ENCODE measurements at regions not wholly inside any gene's neighbourhood (a gene's known extent, or its start where the extent isn't known, plus 50 kb on each side); places are given as distances from the start of the nearest gene placed in this dataset.

DNA sequence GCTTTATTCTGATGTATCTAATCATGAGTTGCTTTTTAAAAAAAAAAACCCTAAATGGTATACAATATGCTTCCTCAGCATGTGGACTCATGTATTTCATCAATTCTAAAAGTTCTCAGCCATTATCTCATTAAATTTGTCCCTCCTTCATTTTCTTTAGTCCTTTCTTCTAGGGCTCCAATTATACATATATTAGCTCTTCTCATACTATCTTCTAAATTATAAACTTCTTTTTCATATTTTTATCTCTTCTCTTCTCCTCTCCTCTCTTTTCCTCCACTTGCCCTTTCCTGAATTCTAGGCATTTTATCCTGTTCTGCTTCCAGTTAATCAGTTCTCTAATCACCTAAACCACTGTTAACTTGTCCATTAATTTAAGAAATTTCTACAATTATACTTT lies 55.0 kb upstream of the IL33 start:
- Histone ChIP-seq H3K9me3 (peaks cover 0 to 33% (median 19%) of the 10 kb centered on the region in 4 donors), H3K4me3 (no peak overlapping the region), H3K36me3 (no peaks in the 10 kb centered on the region), H3K27ac (replicated peaks in 1 of 4) (no peak overlapping the region), H3K4me1 (no peaks in the 10 kb centered on the region), H3K27me3 (no peaks in the 10 kb centered on the region)
- no peak for TF ChIP-seq POLR2AphosphoS5 (IDR thresholded peaks at IDR 0.05)
- no peak for TF ChIP-seq POLR2A (IDR thresholded peaks at IDR 0.05; ENCODE audit: low read depth)
- TF ChIP-seq EP300 (IDR thresholded peaks at IDR 0.05) = no peak
- no peak for TF ChIP-seq CTCF (IDR thresholded peaks at IDR 0.05)
- intact Hi-C loops (cut with DNase I) = no loop called here
- DNase-seq (ENCODE audit: extremely low spot score) = no peak

DNA sequence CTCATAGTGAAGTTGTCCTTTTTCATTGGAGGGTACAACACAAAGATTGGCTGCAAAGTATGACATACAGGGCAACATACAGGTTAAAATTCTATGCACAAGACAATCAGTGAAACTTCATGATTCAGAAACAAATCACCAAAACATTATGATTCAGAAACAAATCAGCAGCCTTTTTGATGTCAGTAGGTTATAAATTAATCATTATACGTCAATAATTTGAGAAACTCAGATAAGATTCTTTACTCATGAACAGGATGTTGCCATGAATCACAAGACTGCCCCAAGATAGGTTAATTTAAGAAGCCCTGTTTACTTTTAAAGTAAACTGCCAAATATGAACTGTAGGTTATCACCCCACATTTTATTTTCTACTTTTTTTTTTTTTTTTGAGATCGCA lies 62.2 kb upstream of the IL33 start:
- Histone ChIP-seq H3K27ac (replicated peaks in 1 of 4) (no peak overlapping the region), H3K4me1 (no peaks in the 10 kb centered on the region), H3K27me3 (no peaks in the 10 kb centered on the region), H3K9me3 (peaks cover 0 to 10% (median 0%) of the 10 kb centered on the region in 4 donors), H3K4me3 (no peak overlapping the region), H3K36me3 (no peaks in the 10 kb centered on the region)
- intact Hi-C loops (cut with DNase I) = no loop called here
- DNase-seq (ENCODE audit: extremely low spot score) = no peak
- TF ChIP-seq POLR2AphosphoS5 (IDR thresholded peaks at IDR 0.05) = no peak
- WGBS = 97% methylated on average over 2 of the region's 2 CpGs

DNA sequence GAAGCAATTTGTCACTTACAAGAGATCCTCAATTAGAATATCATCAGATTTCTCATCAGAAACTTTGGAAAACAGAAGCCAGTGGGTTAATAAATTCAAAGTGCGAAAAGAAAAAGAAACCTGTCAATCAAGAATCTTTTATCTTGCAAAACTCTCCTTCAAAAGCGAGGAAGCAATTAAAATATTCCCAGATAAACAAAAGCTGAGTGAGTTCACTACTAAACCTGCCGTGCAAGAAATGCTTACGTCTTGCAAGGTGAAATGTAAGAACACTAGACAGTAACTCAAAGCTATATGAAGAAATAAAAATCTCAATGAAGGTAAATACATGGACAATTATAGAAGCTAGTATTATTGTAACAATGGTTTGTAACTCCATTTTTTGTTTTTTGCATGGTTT lies 62.8 kb upstream of the IL33 start:
- Histone ChIP-seq H3K4me3 (no peak overlapping the region), H3K9me3 (peaks cover 0 to 5% (median 0%) of the 10 kb centered on the region in 4 donors), H3K36me3 (no peaks in the 10 kb centered on the region), H3K27ac (replicated peaks in 1 of 4) (no peak overlapping the region), H3K27me3 (no peaks in the 10 kb centered on the region), H3K4me1 (no peaks in the 10 kb centered on the region)
- WGBS = 75% methylated on average over 4 of the region's 4 CpGs
- intact Hi-C loops (cut with DNase I) = no loop called here
- DNase-seq (ENCODE audit: extremely low spot score) = no peak
- TF ChIP-seq CTCF (IDR thresholded peaks at IDR 0.05) (no peak), EP300 (IDR thresholded peaks at IDR 0.05) (no peak), POLR2A (IDR thresholded peaks at IDR 0.05; ENCODE audit: low read depth) (no peak)

DNA sequence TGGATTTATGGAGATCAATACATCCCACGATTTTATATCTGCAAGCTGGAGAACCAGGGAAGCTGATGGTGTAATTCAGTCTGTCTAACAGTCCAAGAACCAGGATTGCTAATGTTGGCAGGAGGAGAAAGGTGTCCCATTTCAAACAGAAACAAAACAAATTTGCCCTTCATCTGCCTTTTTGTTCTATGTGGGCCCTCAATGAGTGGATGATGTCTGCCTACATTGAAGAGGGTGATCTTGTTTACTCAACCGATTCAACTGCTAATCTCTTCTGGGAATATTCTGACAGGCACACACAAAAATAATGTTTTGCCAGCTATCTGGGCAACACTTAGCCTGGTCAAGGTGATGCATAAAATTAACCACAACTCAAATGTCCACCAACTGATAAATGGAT lies 65.1 kb upstream of the IL33 start:
- no peaks in the 10 kb centered on the region for H3K4me1 ChIP-seq
- WGBS = 79% methylated on average over 2 of the region's 2 CpGs
- H3K9me3 ChIP-seq = no peaks in the 10 kb centered on the region
- no peak for DNase-seq (ENCODE audit: extremely low spot score)
- no peaks in the 10 kb centered on the region for H3K36me3 ChIP-seq
- no peak overlapping the region for H3K4me3 ChIP-seq
- intact Hi-C loops (cut with DNase I) = no loop called here
- H3K27me3 ChIP-seq = no peaks in the 10 kb centered on the region
- no peak overlapping the region for H3K27ac ChIP-seq (replicated peaks in 1 of 4)
- TF ChIP-seq POLR2AphosphoS5 (IDR thresholded peaks at IDR 0.05) (no peak), POLR2A (IDR thresholded peaks at IDR 0.05; ENCODE audit: low read depth) (no peak), EP300 (IDR thresholded peaks at IDR 0.05) (no peak), CTCF (IDR thresholded peaks at IDR 0.05) (no peak)

GRCh38 chr9:6149315-6149714 lies 66.3 kb upstream of the IL33 start:
- intact Hi-C loops (cut with DNase I) = no loop called here
- H3K27ac ChIP-seq (replicated peaks in 1 of 4) = no peak overlapping the region
- 81% methylated on average over 9 of the region's 9 CpGs for WGBS
- DNase-seq (ENCODE audit: extremely low spot score) = no peak
- H3K27me3 ChIP-seq = no peaks in the 10 kb centered on the region
- H3K36me3 ChIP-seq = no peaks in the 10 kb centered on the region
- H3K4me1 ChIP-seq = no peaks in the 10 kb centered on the region
- H3K9me3 ChIP-seq = no peaks in the 10 kb centered on the region
- no peak overlapping the region for H3K4me3 ChIP-seq
- TF ChIP-seq EP300 (IDR thresholded peaks at IDR 0.05) (no peak), POLR2AphosphoS5 (IDR thresholded peaks at IDR 0.05) (no peak), POLR2A (IDR thresholded peaks at IDR 0.05; ENCODE audit: low read depth) (no peak), CTCF (IDR thresholded peaks at IDR 0.05) (no peak)
